CD4-positive, alpha-beta T cell (primary cell): ENCODE measurements at regions not wholly inside any gene's neighbourhood (a gene's known extent, or its start where the extent isn't known, plus 50 kb on each side); places are given as distances from the start of the nearest gene placed in this dataset.

Experiments used
- ATAC-seq: fragments of 200-7000 bp; cut with Tn5 transposase; one replicate; pipeline ENCODE4 v1.10.0; 2022; ENCODE audit warnings: mild to moderate bottlenecking; ENCODE audit not compliant: poor library complexity
- CTCF ChIA-PET: fragments of 350-600 bp; sonication (Branson Sonifier 250); formaldehyde crosslinking; loops from one replicate; lab custom pipeline; 2021; ENCODE audit warnings: antibody characterized with exemption, inconsistent platforms; lab: Charles Lee
- POLR2A ChIA-PET: fragments of 350-600 bp; sonication (Branson Sonifier 250); formaldehyde crosslinking; loops from one replicate; lab custom pipeline; 2021; ENCODE audit warnings: antibody characterized with exemption, inconsistent platforms; lab: Charles Lee
- DNase-seq, 14 experiments: peaks; one replicate each; pipeline ENCODE4 v3.0.0-alpha.2; 2013 to 2020; ENCODE audit warnings: mixed read lengths in 2 of 14
- H3K27ac ChIP-seq, 2 donors: one replicate each; pipeline versions ENCODE4 v1.5.1 to v1.7.0; 2013; ENCODE audit warnings: low read length in 2 of 2, low read depth in 1 of 2, mild to moderate bottlenecking in 1 of 2
- H3K27me3 ChIP-seq, 2 experiments: 1 replicate in 1 of 2; 2 replicates in 1 of 2; pipeline versions ENCODE4 v1.6.1 to v1.7.0; 2013; ENCODE audit warnings: low read length in 2 of 2, control low read depth in 1 of 2, mild to moderate bottlenecking in 1 of 2, moderate library complexity in 1 of 2; ENCODE audit not compliant: insufficient read depth in 2 of 2, control insufficient read depth in 1 of 2
- H3K36me3 ChIP-seq: one replicate; pipeline ENCODE4 v1.6.1; 2013; ENCODE audit warnings: low read length, control low read depth; ENCODE audit not compliant: insufficient read depth
- H3K4me1 ChIP-seq: one replicate; pipeline ENCODE4 v1.6.1; 2013; ENCODE audit warnings: low read length, control low read depth; ENCODE audit not compliant: insufficient read depth
- H3K4me3 ChIP-seq: one replicate; pipeline ENCODE4 v1.5.1; 2013; ENCODE audit warnings: mild to moderate bottlenecking, low read length, moderate library complexity
- H3K9me3 ChIP-seq, 2 experiments: 1 replicate in 1 of 2; 2 replicates in 1 of 2; pipeline versions ENCODE4 v1.6.1 to v1.7.0; 2013; ENCODE audit warnings: low read length in 2 of 2, mild to moderate bottlenecking in 2 of 2, control low read depth in 1 of 2, moderate library complexity in 1 of 2; ENCODE audit not compliant: control insufficient read depth in 1 of 2, insufficient read depth in 1 of 2
- H3K27ac Mint-ChIP-seq: one replicate; pipeline ENCODE4 v1.8.0; 2020; ENCODE audit warnings: mixed read lengths
- H3K27me3 Mint-ChIP-seq: one replicate; pipeline ENCODE4 v1.8.0; 2021; ENCODE audit warnings: mixed read lengths
- H3K36me3 Mint-ChIP-seq: one replicate; pipeline ENCODE4 v1.8.0; 2021; ENCODE audit warnings: low read depth, mixed read lengths
- H3K4me1 Mint-ChIP-seq: one replicate; pipeline ENCODE4 v1.8.0; 2021; ENCODE audit warnings: low read depth, mixed read lengths
- H3K4me3 Mint-ChIP-seq: one replicate; pipeline ENCODE4 v1.8.0; 2020; ENCODE audit warnings: mild to moderate bottlenecking, mixed read lengths
- H3K9me3 Mint-ChIP-seq: one replicate; pipeline ENCODE4 v1.8.0; 2020; ENCODE audit warnings: mixed read lengths
- CTCF ChIP-seq: fragments of 200-600 bp; IDR thresholded peaks from one replicate; pipeline ENCODE4 v1.8.0; 2022; ENCODE audit warnings: antibody characterized with exemption, mild to moderate bottlenecking
- intact Hi-C, 2 experiments: fragments of 100-400 bp; cut with DNase I in 1 of 2; cut with micrococcal nuclease in 1 of 2; formaldehyde crosslinking; loops; one replicate each; pipeline versions ENCODE4 v1.15.1 to v1.9.0; 2023 to 2025; cut with DNase I, micrococcal nuclease

GRCh38 chr20:12564979-12565378, 443.8 kb upstream of the SPTLC3 start:
- DNase-seq = no peak
- no peak for TF ChIP-seq CTCF
- Histone ChIP-seq H3K4me3 (no peak overlapping the region), H3K9me3 (peaks cover 0 to 3% of the 10 kb centered on the region in 2 experiments), H3K4me1 (no peaks in the 10 kb centered on the region), H3K27ac (no peak overlapping the region), H3K27me3 (no peaks in the 10 kb centered on the region), H3K36me3 (no peaks in the 10 kb centered on the region)
- H3K36me3 Mint-ChIP-seq = no peaks in the 10 kb centered on the region
- ChIA-PET CTCF (no interaction called here), POLR2A (no interaction called here)
- no peak overlapping the region for H3K4me3 Mint-ChIP-seq
- peaks cover 4% of the 10 kb centered on the region for H3K9me3 Mint-ChIP-seq
- H3K27me3 Mint-ChIP-seq = no peaks in the 10 kb centered on the region
- no peak for ATAC-seq
- no peak overlapping the region for H3K27ac Mint-ChIP-seq
- no peaks in the 10 kb centered on the region for H3K4me1 Mint-ChIP-seq
- intact Hi-C loops = no loop called here

GRCh38 chr20:12566596-12566995, 442.2 kb upstream of the SPTLC3 start:
- H3K4me3 ChIP-seq = no peak overlapping the region
- H3K9me3 ChIP-seq = no peaks in the 10 kb centered on the region
- H3K36me3 Mint-ChIP-seq = no peaks in the 10 kb centered on the region
- H3K4me1 ChIP-seq = no peaks in the 10 kb centered on the region
- H3K27ac Mint-ChIP-seq = no peak overlapping the region
- no peak for TF ChIP-seq CTCF
- H3K4me3 Mint-ChIP-seq = no peak overlapping the region
- intact Hi-C loops = no loop called here
- peaks cover 2% of the 10 kb centered on the region for H3K9me3 Mint-ChIP-seq
- POLR2A ChIA-PET = no interaction called here
- ATAC-seq (no peak), DNase-seq (no peak)
- CTCF ChIA-PET = no interaction called here
- H3K27me3 Mint-ChIP-seq = no peaks in the 10 kb centered on the region
- no peak overlapping the region for H3K27ac ChIP-seq
- no peaks in the 10 kb centered on the region for H3K36me3 ChIP-seq
- H3K27me3 ChIP-seq = no peaks in the 10 kb centered on the region
- no peaks in the 10 kb centered on the region for H3K4me1 Mint-ChIP-seq

- Mint-ChIP-seq H3K9me3 (peaks cover 4% of the 10 kb centered on the region), H3K27me3 (no peaks in the 10 kb centered on the region), H3K36me3 (no peaks in the 10 kb centered on the region), H3K4me3 (no peak overlapping the region), H3K4me1 (no peaks in the 10 kb centered on the region), H3K27ac (no peak overlapping the region)
- TF ChIP-seq CTCF = no peak
- DNase-seq (no peak), ATAC-seq (no peak)
- no peaks in the 10 kb centered on the region for H3K4me1 ChIP-seq
- H3K9me3 ChIP-seq = no peaks in the 10 kb centered on the region
- H3K27me3 ChIP-seq = no peaks in the 10 kb centered on the region
- intact Hi-C loops = no loop called here
- H3K27ac ChIP-seq = no peak overlapping the region
- H3K36me3 ChIP-seq = no peaks in the 10 kb centered on the region
- H3K4me3 ChIP-seq = no peak overlapping the region
- CTCF ChIA-PET = no interaction called here
- POLR2A ChIA-PET = no interaction called here
Measured at GRCh38 chr20:12570371-12570770, 438.4 kb upstream of the SPTLC3 start.
